Smooth muscle cell (in vitro differentiated cells): ENCODE measurements at regions not wholly inside any gene's neighbourhood (a gene's known extent, or its start where the extent isn't known, plus 50 kb on each side); places are given as distances from the start of the nearest gene placed in this dataset.

ENCODE experiments used
- DNase-seq: peaks from one replicate; lab custom pipeline; 2025; ENCODE audit not compliant: unreplicated experiment; lab: John Stamatoyannopoulos, UW
- H2AFZ ChIP-seq: fragments of 200-600 bp; sonication (generic); 2 replicates; pipeline ENCODE4 v1.6.0; 2016; ENCODE audit warnings: antibody characterized with exemption, low read depth, mild to moderate bottlenecking
- H3F3A ChIP-seq: fragments of 200-600 bp; sonication (generic); 2 replicates; pipeline ENCODE4 v1.6.0; 2017; ENCODE audit warnings: antibody characterized with exemption, low read depth
- H3K27ac ChIP-seq: fragments of 200-600 bp; sonication (generic); 2 replicates; pipeline ENCODE4 v1.5.1; 2016; ENCODE audit warnings: low read depth, mild to moderate bottlenecking
- H3K27me3 ChIP-seq: fragments of 200-600 bp; sonication (generic); 2 replicates; pipeline ENCODE4 v1.6.1; 2016; ENCODE audit warnings: low read depth, mild to moderate bottlenecking
- H3K36me3 ChIP-seq: fragments of 200-600 bp; sonication (generic); 2 replicates; pipeline ENCODE4 v1.5.1; 2016; ENCODE audit warnings: low read depth
- H3K4me1 ChIP-seq: fragments of 200-600 bp; sonication (generic); 2 replicates; pipeline ENCODE4 v1.5.1; 2016; ENCODE audit warnings: low read depth
- H3K4me2 ChIP-seq: fragments of 200-600 bp; sonication (generic); 2 replicates; pipeline ENCODE4 v1.6.0; 2016; ENCODE audit warnings: mild to moderate bottlenecking
- H3K4me3 ChIP-seq: fragments of 200-600 bp; sonication (generic); 2 replicates; pipeline ENCODE4 v1.5.1; 2016; ENCODE audit warnings: mild to moderate bottlenecking
- H3K79me2 ChIP-seq: fragments of 200-600 bp; sonication (generic); 2 replicates; pipeline ENCODE4 v1.6.0; 2016; ENCODE audit warnings: low read depth, mild to moderate bottlenecking
- H3K9ac ChIP-seq: fragments of 200-600 bp; sonication (generic); 2 replicates; pipeline ENCODE4 v1.6.0; 2016; ENCODE audit warnings: low read depth
- H3K9me3 ChIP-seq: fragments of 200-600 bp; sonication (generic); replicated peaks from 2 replicates; pipeline ENCODE4 v1.5.1; 2016; ENCODE audit warnings: low read depth
- H4K20me1 ChIP-seq: fragments of 200-600 bp; sonication (generic); 2 replicates; pipeline ENCODE4 v1.6.0; 2016; ENCODE audit warnings: low read depth
- WGBS: methylation state at CpG from one replicate; pipeline ENCODE4 v1.1.7; 2016; ENCODE audit warnings: low lambda C conversion rate; 5-methylcytosine and 5-hydroxymethylcytosine counted together
- TF ChIP-seq, protein P1 (sequence below): fragments of 200-600 bp; sonication (generic); IDR thresholded peaks from 2 replicates; pipeline ENCODE4 v1.5.1; 2017; ENCODE audit warnings: borderline replicate concordance, mild to moderate bottlenecking, antibody characterized with exemption; ENCODE audit not compliant: insufficient read depth, poor library complexity, severe bottlenecking

- no peak overlapping the region for H3K4me3 ChIP-seq
- H3K27ac ChIP-seq = no peak overlapping the region
- no peaks in the 10 kb centered on the region for H3K27me3 ChIP-seq
- no peaks in the 10 kb centered on the region for H3F3A ChIP-seq
- no peaks in the 10 kb centered on the region for H3K79me2 ChIP-seq
- TF ChIP-seq, protein P1, sequence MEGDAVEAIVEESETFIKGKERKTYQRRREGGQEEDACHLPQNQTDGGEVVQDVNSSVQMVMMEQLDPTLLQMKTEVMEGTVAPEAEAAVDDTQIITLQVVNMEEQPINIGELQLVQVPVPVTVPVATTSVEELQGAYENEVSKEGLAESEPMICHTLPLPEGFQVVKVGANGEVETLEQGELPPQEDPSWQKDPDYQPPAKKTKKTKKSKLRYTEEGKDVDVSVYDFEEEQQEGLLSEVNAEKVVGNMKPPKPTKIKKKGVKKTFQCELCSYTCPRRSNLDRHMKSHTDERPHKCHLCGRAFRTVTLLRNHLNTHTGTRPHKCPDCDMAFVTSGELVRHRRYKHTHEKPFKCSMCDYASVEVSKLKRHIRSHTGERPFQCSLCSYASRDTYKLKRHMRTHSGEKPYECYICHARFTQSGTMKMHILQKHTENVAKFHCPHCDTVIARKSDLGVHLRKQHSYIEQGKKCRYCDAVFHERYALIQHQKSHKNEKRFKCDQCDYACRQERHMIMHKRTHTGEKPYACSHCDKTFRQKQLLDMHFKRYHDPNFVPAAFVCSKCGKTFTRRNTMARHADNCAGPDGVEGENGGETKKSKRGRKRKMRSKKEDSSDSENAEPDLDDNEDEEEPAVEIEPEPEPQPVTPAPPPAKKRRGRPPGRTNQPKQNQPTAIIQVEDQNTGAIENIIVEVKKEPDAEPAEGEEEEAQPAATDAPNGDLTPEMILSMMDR = no peak
- H3K4me2 ChIP-seq = no peak overlapping the region
- no peaks in the 10 kb centered on the region for H4K20me1 ChIP-seq
- no peaks in the 10 kb centered on the region for H3K36me3 ChIP-seq
- no peaks in the 10 kb centered on the region for H3K9me3 ChIP-seq
- DNase-seq = no peak
- no peak overlapping the region for H2AFZ ChIP-seq
- no peak overlapping the region for H3K9ac ChIP-seq
- H3K4me1 ChIP-seq = no peaks in the 10 kb centered on the region
These were observed 209.6 kb downstream of the LYPLAL1 start for GRCh38 chr1:219383281-219383680.

DNA sequence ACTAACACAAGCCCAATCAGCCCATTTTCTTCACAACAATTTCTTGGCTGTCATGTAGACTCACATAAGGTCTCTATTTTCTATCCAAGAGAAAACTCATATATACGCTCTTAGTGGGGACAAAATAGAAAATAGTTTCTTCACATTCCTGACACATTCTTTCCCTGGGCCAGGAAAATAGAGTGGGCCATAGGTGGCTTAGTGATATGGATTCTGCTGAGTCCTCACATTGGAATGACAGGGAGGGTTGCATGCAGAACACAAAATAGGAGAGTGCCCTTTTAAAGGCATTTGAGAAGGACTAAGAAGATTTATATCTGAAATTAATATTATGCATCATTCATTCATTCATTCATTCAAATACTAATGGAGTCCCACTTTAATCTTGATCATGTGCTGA is 207.7 kb downstream of the LYPLAL1 start:
- no peaks in the 10 kb centered on the region for H3F3A ChIP-seq
- no peaks in the 10 kb centered on the region for H3K9me3 ChIP-seq
- H4K20me1 ChIP-seq = no peaks in the 10 kb centered on the region
- H3K4me2 ChIP-seq = no peak overlapping the region
- H3K36me3 ChIP-seq = no peaks in the 10 kb centered on the region
- TF ChIP-seq, protein P1 = no peak
- WGBS = 91% methylated on average over 1 of the region's 1 CpG
- H3K9ac ChIP-seq = no peak overlapping the region
- no peaks in the 10 kb centered on the region for H3K27me3 ChIP-seq
- no peaks in the 10 kb centered on the region for H3K4me1 ChIP-seq
- no peak overlapping the region for H3K4me3 ChIP-seq
- no peak overlapping the region for H3K27ac ChIP-seq
- no peak for DNase-seq
- no peaks in the 10 kb centered on the region for H3K79me2 ChIP-seq
- no peak overlapping the region for H2AFZ ChIP-seq

DNA sequence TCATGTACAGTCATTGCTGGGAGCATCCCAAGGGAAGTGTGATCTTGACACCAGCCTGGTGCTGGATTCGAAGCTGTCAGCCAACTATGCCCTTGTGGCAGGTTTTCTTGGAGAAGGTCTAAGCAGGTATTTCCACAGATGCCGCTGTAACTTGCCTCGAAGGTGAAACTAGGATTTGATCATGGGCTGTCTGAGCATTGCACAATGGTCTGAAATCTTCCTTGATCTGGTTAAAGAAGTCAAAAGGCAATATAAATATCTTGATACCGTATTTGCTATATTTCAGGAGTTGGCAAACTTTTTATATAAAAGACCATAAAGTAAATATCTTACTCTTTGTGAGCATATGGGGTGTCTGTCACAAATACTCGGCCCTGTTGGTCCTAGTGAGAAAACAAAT is 206.8 kb downstream of the LYPLAL1 start:
- no peak for DNase-seq
- Histone ChIP-seq H4K20me1 (no peaks in the 10 kb centered on the region), H3K79me2 (no peaks in the 10 kb centered on the region), H3K36me3 (no peaks in the 10 kb centered on the region), H3K4me2 (no peak overlapping the region), H3F3A (no peaks in the 10 kb centered on the region), H3K27me3 (no peaks in the 10 kb centered on the region), H2AFZ (no peak overlapping the region), H3K4me1 (no peaks in the 10 kb centered on the region), H3K27ac (no peak overlapping the region), H3K4me3 (no peak overlapping the region), H3K9me3 (no peaks in the 10 kb centered on the region), H3K9ac (no peak overlapping the region)
- TF ChIP-seq, protein P1 = no peak
- 84% methylated on average over 5 of the region's 5 CpGs for WGBS

GRCh38 chr1:219379691-219380090 is 206.0 kb downstream of the LYPLAL1 start:
- H4K20me1 ChIP-seq = no peaks in the 10 kb centered on the region
- H3K9me3 ChIP-seq = no peaks in the 10 kb centered on the region
- TF ChIP-seq, protein P1 = no peak
- WGBS = 90% methylated on average over 2 of the region's 2 CpGs
- H3K4me2 ChIP-seq = no peak overlapping the region
- H2AFZ ChIP-seq = no peak overlapping the region
- no peaks in the 10 kb centered on the region for H3F3A ChIP-seq
- H3K27me3 ChIP-seq = no peaks in the 10 kb centered on the region
- no peak overlapping the region for H3K4me3 ChIP-seq
- H3K9ac ChIP-seq = no peak overlapping the region
- no peak for DNase-seq
- no peaks in the 10 kb centered on the region for H3K79me2 ChIP-seq
- H3K4me1 ChIP-seq = no peaks in the 10 kb centered on the region
- H3K27ac ChIP-seq = no peak overlapping the region
- no peaks in the 10 kb centered on the region for H3K36me3 ChIP-seq
